GM18508 (cell line): ENCODE measurements at regions not wholly inside any gene's neighbourhood (a gene's known extent, or its start where the extent isn't known, plus 50 kb on each side); places are given as distances from the start of the nearest gene placed in this dataset.
"Not testable (repeated sequence)": the region's sequence is repeated elsewhere in the genome, so short reads cannot be mapped to it uniquely, and the experiment has no call there.

ENCODE experiments used
- ATAC-seq: cut with Tn5 transposase; IDR thresholded peaks from one replicate; pipeline ENCODE4 v1.9.1; 2021; ENCODE audit warnings: moderate number of reproducible peaks; ENCODE audit not compliant: insufficient read depth, unreplicated experiment

DNA sequence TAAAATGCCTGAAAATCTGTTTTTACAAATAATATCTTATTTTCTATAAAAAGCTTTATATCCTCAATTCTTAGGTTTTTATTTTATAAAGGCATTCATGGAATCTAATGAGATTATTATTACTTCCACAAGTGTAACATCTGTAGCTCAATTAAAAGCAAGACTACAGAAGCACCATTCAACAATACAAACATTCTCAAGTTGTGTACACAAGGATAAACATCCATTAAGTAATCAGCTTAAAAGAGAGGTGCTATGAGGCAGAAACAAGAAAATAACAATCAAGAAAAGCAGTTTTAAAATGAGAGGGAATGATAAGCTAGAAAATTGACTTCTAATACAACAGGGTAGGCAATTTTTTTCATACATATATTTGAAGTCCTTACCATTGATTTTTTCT, 326.1 kb downstream of the MRPL39 start:
- no peak for ATAC-seq

GRCh38 chr21:25280061-25280460, 327.2 kb downstream of the MRPL39 start:
- no peak for ATAC-seq

DNA sequence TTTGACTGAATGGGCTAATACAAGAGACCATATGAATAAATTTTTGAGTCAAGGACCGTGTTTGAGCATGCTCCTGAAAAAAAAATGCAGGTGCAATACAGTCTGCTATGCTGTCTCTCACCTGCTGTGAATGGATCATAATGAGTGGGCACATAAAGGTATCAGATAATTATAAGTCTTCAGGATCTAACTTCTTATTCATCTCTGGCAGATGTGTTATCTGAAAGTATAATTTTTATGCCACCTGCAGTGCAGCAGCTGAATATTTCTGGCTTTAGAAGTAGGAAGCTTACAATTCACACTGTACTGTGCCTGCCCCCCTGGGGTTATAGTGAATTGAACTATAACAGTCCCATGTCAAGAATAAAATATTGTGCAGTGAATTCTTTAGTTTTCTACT, 333.3 kb downstream of the MRPL39 start:
- ATAC-seq: no peak

GRCh38 chr21:25254491-25255174, 352.6 kb downstream of the MRPL39 start:
- no peak for ATAC-seq

DNA sequence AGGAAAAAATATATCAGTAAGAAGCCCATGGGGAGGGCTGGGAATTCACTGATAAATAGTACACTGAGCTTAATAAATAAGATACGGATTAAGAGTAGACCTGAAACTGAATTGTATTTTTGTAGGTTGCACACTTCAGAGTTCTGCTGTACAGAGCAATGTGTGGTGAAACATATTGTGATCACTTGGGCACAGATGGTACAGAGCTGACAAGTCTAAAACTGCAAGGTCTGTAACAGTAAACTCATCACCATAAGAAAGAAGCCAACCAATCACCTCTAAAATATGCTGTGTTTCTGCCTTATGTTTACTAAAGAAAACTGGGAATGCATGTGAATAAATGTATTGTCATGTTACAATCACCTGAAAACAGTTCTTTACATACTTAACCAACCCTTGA, 360.7 kb downstream of the MRPL39 start:
- ATAC-seq: no peak

DNA sequence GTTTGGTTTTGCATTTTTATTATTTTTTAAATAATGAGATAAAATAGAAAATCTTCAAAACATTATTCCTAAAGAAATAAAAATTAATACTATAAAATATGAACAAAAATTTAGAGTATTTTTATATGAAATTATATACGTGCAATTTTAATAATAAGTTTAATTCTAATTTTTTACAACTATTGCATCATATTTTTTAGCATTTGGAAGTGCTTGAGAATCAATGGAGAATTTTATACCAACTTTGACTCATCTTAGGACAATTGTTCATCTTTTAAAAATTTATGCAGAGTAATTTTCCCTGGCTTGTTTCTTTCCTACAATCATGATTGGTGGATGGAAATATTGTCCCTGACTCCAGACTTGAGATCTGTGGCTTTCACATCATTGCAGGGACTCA, 362.5 kb downstream of the MRPL39 start:
- no peak for ATAC-seq

DNA sequence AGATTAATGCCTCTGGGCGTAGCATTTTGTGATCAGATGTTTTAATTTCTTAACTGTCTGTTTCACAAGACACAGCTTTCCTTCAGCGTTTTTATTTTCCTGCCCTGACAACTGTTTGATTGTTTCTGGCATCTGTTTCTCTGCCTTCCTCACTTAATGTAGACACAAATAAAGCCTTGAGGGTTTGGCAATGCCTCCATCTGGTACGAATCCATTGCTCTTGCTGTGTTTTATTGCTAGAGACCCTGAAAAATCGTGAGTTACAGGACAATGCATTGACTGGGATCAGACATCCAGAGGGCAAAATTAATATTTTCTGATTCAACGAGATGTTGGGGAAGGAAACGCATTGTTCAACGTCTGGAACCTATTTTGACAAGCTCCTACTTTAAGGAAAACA, 363.5 kb downstream of the MRPL39 start:
- no peak for ATAC-seq

DNA sequence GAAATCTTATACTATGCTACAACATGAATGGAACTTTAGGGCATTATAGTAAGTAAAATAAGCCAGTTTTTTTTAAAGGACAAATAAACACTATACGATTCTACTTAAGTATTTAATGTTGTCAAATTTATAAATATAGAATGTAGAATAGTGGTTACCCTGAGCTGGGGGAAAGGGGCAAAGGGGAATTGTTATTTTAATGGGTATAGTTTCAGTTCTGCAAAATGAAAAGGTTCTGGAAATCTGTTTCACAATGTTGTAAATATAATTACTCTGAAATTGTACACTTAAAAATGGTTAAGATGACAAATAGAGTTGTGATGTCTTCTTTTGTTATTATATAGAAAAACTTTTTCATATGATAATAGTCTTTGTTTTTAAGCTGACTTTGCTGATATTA, 366.3 kb downstream of the MRPL39 start:
- no peak for ATAC-seq

DNA sequence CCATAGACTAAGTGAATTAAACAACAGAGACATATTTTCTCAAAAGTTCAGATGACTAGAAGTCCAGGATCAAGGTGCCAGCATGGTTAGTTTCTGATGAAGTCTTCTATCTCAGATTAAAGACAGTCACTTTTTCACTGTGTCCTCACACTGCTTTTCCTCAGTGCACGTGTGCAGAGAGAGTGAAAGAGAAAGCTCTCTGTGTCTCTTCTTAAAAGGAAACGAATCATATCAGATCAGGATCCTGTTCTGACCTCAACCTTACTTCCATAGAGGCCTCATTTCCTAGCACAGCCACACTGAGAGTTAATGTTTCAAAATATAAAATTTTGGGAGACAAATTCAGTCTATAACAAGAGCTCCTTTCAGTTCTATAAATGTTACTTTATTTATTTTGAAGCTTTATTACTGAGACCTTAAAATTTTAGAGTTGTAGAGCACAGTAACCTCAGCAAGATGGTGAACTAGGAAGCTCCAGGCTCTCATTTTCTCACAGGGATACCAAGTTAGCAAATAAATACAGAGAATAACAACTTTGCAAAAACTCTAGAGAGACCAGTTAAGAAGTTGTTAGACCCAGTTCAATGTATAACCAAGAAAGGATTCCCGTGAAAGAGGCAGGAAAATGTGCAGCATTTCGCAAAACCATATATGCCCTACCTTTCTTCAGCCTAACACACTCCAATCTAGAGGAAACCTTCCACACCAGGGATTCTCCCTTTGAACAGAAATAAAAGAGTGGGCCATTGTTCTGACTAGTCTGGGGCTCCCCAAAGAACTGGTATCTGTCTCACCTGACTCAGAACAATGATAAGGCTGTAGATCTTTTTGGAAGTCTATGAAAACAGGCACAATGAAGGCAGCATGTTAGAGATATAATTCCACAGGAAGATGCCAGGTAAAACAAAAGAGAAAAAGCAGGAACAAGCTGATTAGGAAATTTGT, 372.2 kb downstream of the MRPL39 start:
- ATAC-seq: no peak

DNA sequence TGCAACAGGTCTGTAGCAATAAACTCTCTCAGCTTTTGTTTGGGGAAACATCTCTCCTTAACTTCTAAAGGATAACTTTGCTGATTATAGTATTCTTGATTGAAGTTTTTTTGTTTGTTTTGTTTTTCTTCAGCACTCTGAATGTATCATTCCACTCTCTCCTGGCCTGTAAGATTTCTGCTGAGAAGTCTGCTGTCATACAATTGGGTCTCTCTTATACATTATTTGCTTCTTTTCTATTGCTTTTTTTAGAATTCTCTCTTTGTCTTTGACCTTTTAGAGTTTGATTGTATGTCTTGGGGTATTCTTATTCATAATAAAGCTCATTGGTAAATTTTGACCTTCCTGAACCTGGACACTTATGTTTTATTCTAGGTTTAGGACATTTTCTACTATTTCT, 386.3 kb downstream of the MRPL39 start:
- ATAC-seq: no peak

GRCh38 chr21:25220169-25220568, 387.1 kb downstream of the MRPL39 start:
- no peak for ATAC-seq

DNA sequence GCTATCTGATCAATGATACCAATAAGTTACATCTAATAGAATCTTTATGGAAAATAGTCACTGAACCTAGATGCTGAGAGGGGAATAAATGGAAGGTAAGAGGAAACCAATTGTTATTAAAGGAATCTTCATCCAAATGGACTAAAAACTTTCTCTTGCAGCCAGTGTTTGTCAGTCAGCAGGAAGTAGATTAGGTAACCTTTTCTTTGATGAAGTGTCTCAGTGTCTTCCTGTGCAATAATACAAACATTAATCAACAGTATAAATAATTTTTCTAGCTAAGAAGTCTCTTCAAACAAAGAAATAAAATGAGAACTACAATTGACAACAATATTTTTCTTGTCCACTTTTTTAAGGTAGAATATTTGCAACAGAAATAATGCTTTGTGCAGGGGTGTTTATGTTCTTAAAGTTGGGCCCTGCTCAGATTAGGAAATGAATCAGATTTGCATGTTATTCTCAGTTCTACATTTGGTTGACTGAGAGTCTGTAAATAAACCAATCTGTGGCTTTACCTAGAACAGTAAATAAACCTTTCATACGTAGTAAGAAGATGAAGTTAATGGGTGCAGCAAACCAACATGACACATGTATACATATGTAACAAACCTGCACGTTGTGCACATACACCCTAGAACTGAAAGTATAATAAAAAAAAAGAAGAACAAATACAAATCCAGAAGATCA, 391.4 kb downstream of the MRPL39 start:
- peak; percentile 92 for ATAC-seq

- ATAC-seq: no peak
Measured at GRCh38 chr21:25214676-25215075, 392.6 kb downstream of the MRPL39 start.

GRCh38 chr21:25199944-25200343, 407.3 kb downstream of the MRPL39 start:
- ATAC-seq: no peak

DNA sequence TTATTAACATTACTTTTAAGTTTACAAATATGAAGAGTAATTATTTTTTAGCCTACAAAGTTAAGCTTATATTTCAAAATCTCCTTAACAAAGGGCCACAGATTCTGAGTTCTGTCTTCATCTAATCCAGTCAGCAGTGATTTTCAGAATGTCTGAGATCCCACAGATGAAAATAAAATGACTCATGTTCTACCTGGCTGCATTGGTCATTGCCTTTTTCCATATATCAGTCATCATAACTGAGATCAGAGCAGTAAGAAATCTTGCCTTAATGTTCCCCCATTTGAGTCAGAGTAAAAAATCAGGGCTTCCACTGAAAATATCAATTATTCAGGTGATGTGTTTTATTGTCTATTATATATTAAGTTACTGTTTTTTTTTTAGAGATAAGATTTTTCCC, 416.1 kb downstream of the MRPL39 start:
- peak; percentile 33 for ATAC-seq

DNA sequence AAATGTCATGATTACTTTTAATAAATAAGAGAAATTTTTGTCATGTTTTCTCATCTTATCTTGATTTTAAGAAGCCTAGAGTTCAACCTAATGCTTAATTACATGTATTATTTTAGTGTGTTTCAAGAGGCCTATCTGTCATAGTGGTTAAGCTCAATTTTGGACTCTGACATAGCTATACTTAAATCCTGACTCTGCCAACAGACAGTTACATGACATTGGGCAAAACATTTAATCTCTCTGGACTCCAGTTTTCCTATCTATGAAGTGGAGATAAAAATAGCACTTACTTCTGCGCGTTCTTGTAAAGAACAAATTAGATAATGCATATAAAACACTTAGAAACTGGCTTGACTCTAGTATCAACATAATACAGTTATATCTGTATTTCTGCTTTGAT, 417.8 kb downstream of the MRPL39 start:
- ATAC-seq: no peak

DNA sequence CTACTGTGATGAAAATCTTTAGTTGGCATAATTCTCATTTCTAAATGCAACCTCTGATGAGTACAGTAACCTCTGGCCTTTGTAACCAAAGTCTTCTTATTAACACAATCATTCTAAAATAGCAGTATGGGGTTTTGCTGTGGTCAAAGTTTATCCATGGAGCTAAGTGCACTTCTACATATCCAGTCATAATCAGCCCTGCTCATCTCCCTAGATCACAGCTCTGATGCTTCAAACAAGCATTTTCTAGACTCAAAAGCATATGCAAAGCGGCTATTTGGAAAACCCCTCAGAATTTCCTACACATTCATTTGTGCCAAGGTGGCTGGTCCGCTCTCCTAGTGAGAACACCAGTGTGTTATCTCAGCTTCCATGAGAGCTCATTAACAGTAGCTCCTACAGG, 418.6 kb downstream of the MRPL39 start:
- ATAC-seq: peak; percentile 81

DNA sequence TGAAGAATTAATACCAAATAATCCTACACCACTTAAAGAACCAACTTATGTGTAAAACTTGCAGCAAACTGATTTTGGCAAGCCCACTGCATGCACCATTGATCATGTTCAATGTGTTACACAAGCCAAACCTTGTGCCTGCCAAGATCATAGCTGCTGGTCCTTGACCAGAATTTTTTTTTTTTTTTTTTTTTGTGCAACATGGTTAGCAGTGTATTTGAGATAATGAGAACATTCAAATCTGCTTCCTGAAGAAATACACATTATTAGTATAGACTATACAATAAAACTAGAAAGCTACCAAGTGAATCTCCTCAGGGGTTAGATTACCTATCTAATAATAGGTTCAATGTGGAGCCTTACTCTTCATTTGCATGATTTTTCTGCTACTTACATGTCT, 421.0 kb downstream of the MRPL39 start:
- no peak for ATAC-seq

GRCh38 chr21:25183577-25183976, 423.7 kb downstream of the MRPL39 start:
- ATAC-seq: no peak

DNA sequence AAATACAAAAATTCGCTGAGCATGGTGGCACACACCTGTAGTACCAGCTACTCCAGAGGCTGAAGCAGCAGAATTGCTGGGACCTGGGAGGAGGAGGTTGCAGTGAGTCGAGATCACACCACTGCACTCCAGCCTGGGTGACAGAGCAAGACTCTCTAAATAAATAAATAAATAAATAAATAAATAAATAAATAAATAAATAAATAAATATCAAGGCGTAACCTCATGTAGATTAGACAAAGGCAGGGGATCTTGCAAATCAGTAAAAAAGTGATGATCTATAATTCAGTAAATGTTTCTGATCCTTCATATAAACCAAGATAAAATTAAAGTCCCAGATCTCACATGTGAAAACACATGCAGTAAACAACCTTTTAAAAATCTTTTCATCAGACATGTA, 425.6 kb downstream of the MRPL39 start:
- ATAC-seq: not testable (repeated sequence)

GRCh38 chr21:25179116-25179515, 428.2 kb downstream of the MRPL39 start:
- ATAC-seq: no peak
